IMR-90 (cell line): ENCODE measurements at regions not wholly inside any gene's neighbourhood (a gene's known extent, or its start where the extent isn't known, plus 50 kb on each side); places are given as distances from the start of the nearest gene placed in this dataset.

ENCODE experiments used
- ATAC-seq: fragments of 200-7000 bp; cut with Tn5 transposase; 2 replicates; pipeline ENCODE4 v1.9.1; 2020; ENCODE audit warnings: low read depth, mild to moderate bottlenecking, moderate library complexity
- BruUV-seq: library from RNA; stranded (reverse); fragments of 400-500 nt; replicated peaks from 2 replicates; lab custom pipeline; 2021; lab: Mats Ljungman, UMichigan
- CTCF ChIA-PET: fragments of 300-600 bp; formaldehyde crosslinking; extraction: SDS; loops from one replicate; lab custom pipeline; 2021; ENCODE audit warnings: antibody characterized with exemption; lab: Yijun Ruan, JAX
- POLR2A ChIA-PET: fragments of 300-600 bp; sonication (Branson Sonifier 250); formaldehyde crosslinking; loops from one replicate; lab custom pipeline; 2022; ENCODE audit warnings: antibody characterized with exemption; ENCODE audit not compliant: unreplicated experiment; lab: Charles Lee
- DNase-seq: peaks from one replicate; pipeline ENCODE4 v3.0.0; 2013
- H2AFZ ChIP-seq: replicated peaks from 2 replicates; pipeline ENCODE3; 2013; ENCODE audit warnings: low read length, mild to moderate bottlenecking; ENCODE audit not compliant: poor library complexity
- H2AK5ac ChIP-seq: 2 replicates; pipeline ENCODE4 v1.6.1; 2013; ENCODE audit warnings: low read depth, low read length, inconsistent platforms
- H2AK9ac ChIP-seq: replicated peaks from 2 replicates; pipeline ENCODE3; 2013; ENCODE audit warnings: mild to moderate bottlenecking, low read depth, low read length, moderate library complexity; ENCODE audit not compliant: poor library complexity
- H2BK120ac ChIP-seq: 2 replicates; pipeline ENCODE4 v1.6.1; 2013; ENCODE audit warnings: low read depth, low read length, inconsistent platforms
- H2BK15ac ChIP-seq: 3 replicates; pipeline ENCODE4 v1.6.1; 2013; ENCODE audit warnings: low read depth, low read length, inconsistent platforms
- H2BK20ac ChIP-seq: 2 replicates; pipeline ENCODE4 v1.6.1; 2013; ENCODE audit warnings: low read depth, mild to moderate bottlenecking, inconsistent platforms, low read length, moderate library complexity
- H2BK5ac ChIP-seq: 2 replicates; pipeline ENCODE4 v1.6.1; 2013; ENCODE audit warnings: mild to moderate bottlenecking, low read depth, low read length, inconsistent platforms; ENCODE audit not compliant: poor library complexity, severe bottlenecking
- H3K14ac ChIP-seq: replicated peaks from 2 replicates; pipeline ENCODE4 v1.6.1; 2013; ENCODE audit warnings: low read depth, low read length, inconsistent platforms
- H3K18ac ChIP-seq: 2 replicates; pipeline ENCODE4 v1.6.1; 2013; ENCODE audit warnings: low read depth, low read length, control low read depth
- H3K23ac ChIP-seq: 2 replicates; pipeline ENCODE4 v1.6.1; 2013; ENCODE audit warnings: low read depth, low read length, inconsistent platforms
- H3K27ac ChIP-seq: 2 replicates; pipeline ENCODE4 v1.5.1; 2013; ENCODE audit warnings: mild to moderate bottlenecking, control low read depth, low read length; ENCODE audit not compliant: insufficient read depth
- H3K27me3 ChIP-seq: 2 replicates; pipeline ENCODE4 v1.6.1; 2013; ENCODE audit warnings: low read length; ENCODE audit not compliant: control insufficient read depth, insufficient read depth
- H3K36me3 ChIP-seq: 2 replicates; pipeline ENCODE4 v1.6.1; 2013; ENCODE audit warnings: low read length, mixed read lengths; ENCODE audit not compliant: control insufficient read depth, insufficient read depth
- H3K4ac ChIP-seq: 2 replicates; pipeline ENCODE4 v1.6.1; 2013; ENCODE audit warnings: low read depth, low read length, inconsistent platforms
- H3K4me1 ChIP-seq: 2 replicates; pipeline ENCODE4 v1.6.1; 2013; ENCODE audit warnings: low read length, mixed read lengths; ENCODE audit not compliant: control insufficient read depth, insufficient read depth
- H3K4me2 ChIP-seq: 2 replicates; pipeline ENCODE4 v1.6.1; 2013; ENCODE audit warnings: low read depth, mild to moderate bottlenecking, control low read depth, low read length, moderate library complexity
- H3K4me3 ChIP-seq: 2 replicates; pipeline ENCODE4 v1.5.1; 2013; ENCODE audit warnings: low read depth, mild to moderate bottlenecking, control low read depth, low read length, moderate library complexity; ENCODE audit not compliant: insufficient read depth
- H3K56ac ChIP-seq: 2 replicates; pipeline ENCODE4 v1.6.1; 2013; ENCODE audit warnings: low read length, inconsistent platforms; ENCODE audit not compliant: insufficient read depth; ENCODE audit errors: extremely low read depth
- H3K79me1 ChIP-seq, 2 experiments: 2 replicates each; pipeline ENCODE4 v1.6.1; 2013; ENCODE audit warnings: low read length in 2 of 2, inconsistent platforms in 1 of 2, low read depth in 1 of 2
- H3K9ac ChIP-seq: 2 replicates; pipeline ENCODE4 v1.6.1; 2013; ENCODE audit warnings: low read depth, low read length, control low read depth
- H3K9me1 ChIP-seq: 2 replicates; pipeline ENCODE4 v1.6.1; 2013; ENCODE audit warnings: low read length, inconsistent platforms; ENCODE audit not compliant: insufficient read depth
- H3K9me3 ChIP-seq: 2 replicates; pipeline ENCODE4 v1.6.1; 2013; ENCODE audit warnings: low read length; ENCODE audit not compliant: control insufficient read depth, insufficient read depth
- H4K20me1 ChIP-seq: 2 replicates; pipeline ENCODE4 v1.6.1; 2013; ENCODE audit warnings: low read length, inconsistent platforms; ENCODE audit not compliant: insufficient read depth
- H4K5ac ChIP-seq: 2 replicates; pipeline ENCODE4 v1.6.1; 2013; ENCODE audit warnings: mild to moderate bottlenecking, low read depth, low read length, control low read depth
- H4K8ac ChIP-seq, 2 experiments: 2 replicates each; pipeline ENCODE4 v1.6.1; 2013; ENCODE audit warnings: low read depth in 2 of 2, low read length in 2 of 2, control low read depth in 1 of 2, inconsistent platforms in 1 of 2
- H4K91ac ChIP-seq: 2 replicates; pipeline ENCODE4 v1.6.1; 2013; ENCODE audit warnings: low read depth, low read length, inconsistent platforms; ENCODE audit not compliant: insufficient read depth
- BHLHE40 ChIP-seq: fragments of 150-350 bp; IDR thresholded peaks from 2 replicates; pipeline ENCODE4 v1.6.1; 2016; ENCODE audit warnings: mild to moderate bottlenecking, low read depth, low read length
- CEBPB ChIP-seq: IDR thresholded peaks from 2 replicates; pipeline ENCODE4 v1.6.1; 2012; ENCODE audit warnings: low read depth, low read length, improper control_type of control experiment
- CHD1 ChIP-seq: IDR thresholded peaks from 2 replicates; pipeline ENCODE4 v1.6.1; 2012; ENCODE audit warnings: low read depth, low read length, improper control_type of control experiment
- FOS ChIP-seq: fragments of 150-350 bp; IDR thresholded peaks from 2 replicates; pipeline ENCODE4 v1.6.1; 2016; ENCODE audit warnings: low read depth, low read length
- MAZ ChIP-seq: IDR thresholded peaks from 2 replicates; pipeline ENCODE4 v1.6.1; 2012; ENCODE audit warnings: low read depth, mild to moderate bottlenecking, low read length, improper control_type of control experiment, moderate library complexity, borderline replicate concordance
- MXI1 ChIP-seq: IDR thresholded peaks from 2 replicates; pipeline ENCODE4 v1.6.1; 2012; ENCODE audit warnings: low read depth, mild to moderate bottlenecking, low read length, moderate library complexity, borderline replicate concordance
- RAD21 ChIP-seq: IDR thresholded peaks from 2 replicates; pipeline ENCODE4 v1.6.1; 2012; ENCODE audit warnings: low read length, improper control_type of control experiment
- RFX5 ChIP-seq: IDR thresholded peaks from 2 replicates; pipeline ENCODE4 v1.8.0; 2012; ENCODE audit warnings: low read depth, mild to moderate bottlenecking, low read length, moderate library complexity
- SMC3 ChIP-seq: fragments of 150-350 bp; IDR thresholded peaks from 2 replicates; pipeline ENCODE4 v1.6.1; 2016; ENCODE audit warnings: low read depth, mild to moderate bottlenecking, antibody characterized with exemption, low read length, moderate library complexity
- WGBS, 2 experiments: methylation state at CpG; one replicate each; pipeline versions ENCODE4 v1.1.5 to v1.1.7; 2013; ENCODE audit warnings: missing lambda C conversion rate in 2 of 2; ENCODE audit not compliant: insufficient read length in 1 of 2; ENCODE audit errors: extremely low coverage in 2 of 2; 5-methylcytosine and 5-hydroxymethylcytosine counted together
- dilution Hi-C: fragments of 300-500 bp; cut with HindIII; formaldehyde crosslinking; loops from one replicate; pipeline ENCODE4 v1.14.3; 2018; ENCODE audit warnings: low sequenced_read_pairs; ENCODE audit not compliant: unreplicated experiment
- in situ Hi-C: fragments of 300-500 bp; cut with MboI; formaldehyde crosslinking; loops from 3 replicates; pipeline ENCODE4 v1.14.3; 2019; ENCODE audit warnings: low sequenced_read_pairs, inconsistent platforms, mixed read lengths
- intact Hi-C: fragments of 100-400 bp; cut with micrococcal nuclease; formaldehyde crosslinking; loops from 2 replicates; pipeline ENCODE4 v1.10.0; 2022
- TF ChIP-seq, protein P1 (sequence below): conservative IDR thresholded peaks from 2 replicates; pipeline ENCODE4 v1.5.1; 2012; ENCODE audit warnings: mild to moderate bottlenecking, low read depth, low read length, improper control_type of control experiment
- TF ChIP-seq, protein P2 (sequence below): fragments of 150-350 bp; IDR thresholded peaks from 2 replicates; pipeline ENCODE4 v1.6.1; 2016; ENCODE audit warnings: low read depth, mild to moderate bottlenecking, low read length, moderate library complexity, borderline replicate concordance

GRCh38 chr4:175509320-175509719 lies 302.7 kb downstream of the GPM6A start:
- no TSS peak for BruUV-seq
- Histone ChIP-seq H4K5ac (no peak overlapping the region), H4K20me1 (no peaks in the 10 kb centered on the region), H2BK15ac (no peak overlapping the region), H4K91ac (no peak overlapping the region), H3K4me3 (no peak overlapping the region), H2BK20ac (no peak overlapping the region), H4K8ac (no peak overlapping the region), H3K18ac (no peak overlapping the region), H3K4me1 (no peaks in the 10 kb centered on the region), H2BK5ac (no peak overlapping the region), H3K14ac (no peak overlapping the region), H3K27me3 (no peaks in the 10 kb centered on the region), H3K9ac (no peak overlapping the region), H3K79me1 (no peaks in the 10 kb centered on the region), H2BK120ac (no peak overlapping the region), H3K56ac (no peak overlapping the region), H2AK5ac (no peak overlapping the region), H3K27ac (no peak overlapping the region), H3K4me2 (no peak overlapping the region), H3K23ac (no peak overlapping the region), H3K9me3 (no peaks in the 10 kb centered on the region), H3K9me1 (no peaks in the 10 kb centered on the region), H3K36me3 (no peaks in the 10 kb centered on the region), H3K4ac (no peak overlapping the region), H2AK9ac (no peak overlapping the region), H2AFZ (no peak overlapping the region)
- ATAC-seq (no peak), DNase-seq (no peak)
- ChIA-PET POLR2A (no interaction called here), CTCF (no interaction called here)
- intact Hi-C loops = no loop called here
- no peak for TF ChIP-seq FOS
- TF ChIP-seq RAD21 = no peak
- TF ChIP-seq, protein P1, sequence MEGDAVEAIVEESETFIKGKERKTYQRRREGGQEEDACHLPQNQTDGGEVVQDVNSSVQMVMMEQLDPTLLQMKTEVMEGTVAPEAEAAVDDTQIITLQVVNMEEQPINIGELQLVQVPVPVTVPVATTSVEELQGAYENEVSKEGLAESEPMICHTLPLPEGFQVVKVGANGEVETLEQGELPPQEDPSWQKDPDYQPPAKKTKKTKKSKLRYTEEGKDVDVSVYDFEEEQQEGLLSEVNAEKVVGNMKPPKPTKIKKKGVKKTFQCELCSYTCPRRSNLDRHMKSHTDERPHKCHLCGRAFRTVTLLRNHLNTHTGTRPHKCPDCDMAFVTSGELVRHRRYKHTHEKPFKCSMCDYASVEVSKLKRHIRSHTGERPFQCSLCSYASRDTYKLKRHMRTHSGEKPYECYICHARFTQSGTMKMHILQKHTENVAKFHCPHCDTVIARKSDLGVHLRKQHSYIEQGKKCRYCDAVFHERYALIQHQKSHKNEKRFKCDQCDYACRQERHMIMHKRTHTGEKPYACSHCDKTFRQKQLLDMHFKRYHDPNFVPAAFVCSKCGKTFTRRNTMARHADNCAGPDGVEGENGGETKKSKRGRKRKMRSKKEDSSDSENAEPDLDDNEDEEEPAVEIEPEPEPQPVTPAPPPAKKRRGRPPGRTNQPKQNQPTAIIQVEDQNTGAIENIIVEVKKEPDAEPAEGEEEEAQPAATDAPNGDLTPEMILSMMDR = no peak
- TF ChIP-seq SMC3 = no peak
- TF ChIP-seq RFX5 = no peak
- no peak for TF ChIP-seq BHLHE40
- TF ChIP-seq MAZ = no peak
- TF ChIP-seq CEBPB = no peak
- TF ChIP-seq CHD1 = no peak
- TF ChIP-seq, protein P2, sequence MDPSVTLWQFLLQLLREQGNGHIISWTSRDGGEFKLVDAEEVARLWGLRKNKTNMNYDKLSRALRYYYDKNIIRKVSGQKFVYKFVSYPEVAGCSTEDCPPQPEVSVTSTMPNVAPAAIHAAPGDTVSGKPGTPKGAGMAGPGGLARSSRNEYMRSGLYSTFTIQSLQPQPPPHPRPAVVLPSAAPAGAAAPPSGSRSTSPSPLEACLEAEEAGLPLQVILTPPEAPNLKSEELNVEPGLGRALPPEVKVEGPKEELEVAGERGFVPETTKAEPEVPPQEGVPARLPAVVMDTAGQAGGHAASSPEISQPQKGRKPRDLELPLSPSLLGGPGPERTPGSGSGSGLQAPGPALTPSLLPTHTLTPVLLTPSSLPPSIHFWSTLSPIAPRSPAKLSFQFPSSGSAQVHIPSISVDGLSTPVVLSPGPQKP = no peak
- no peak for TF ChIP-seq MXI1
- in situ Hi-C loops = no loop called here
- no CpG with 5 or more reads among the region's 2 CpGs for WGBS, 2 experiments
- dilution Hi-C loops = no loop called here
